ENCODE measurements at regions not wholly inside any gene's neighbourhood (a gene's known extent, or its start where the extent isn't known, plus 50 kb on each side); places are given as distances from the start of the nearest gene placed in this dataset.

GRCh38 chr6:138605958-138606357 is 106.7 kb upstream of the NHSL1 start:
- no peak for TF ChIP-seq CTCF (IDR thresholded peaks at IDR 0.05; ENCODE audit: insufficient read depth in 1 of 2, low read depth in 1 of 2, low read length in 1 of 2, severe bottlenecking in 1 of 2, unreplicated experiment in 1 of 2)
- Mint-ChIP-seq H3K4me1 (ENCODE audit: low read depth, unreplicated experiment) (peaks cover 6% of the 10 kb centered on the region), H3K27me3 (ENCODE audit: insufficient read depth, unreplicated experiment) (no peaks in the 10 kb centered on the region), H3K27ac (ENCODE audit: unreplicated experiment) (no peak overlapping the region), H3K36me3 (ENCODE audit: insufficient read depth, unreplicated experiment) (peaks cover 7% of the 10 kb centered on the region), H3K4me3 (ENCODE audit: unreplicated experiment) (no peak overlapping the region), H3K9me3 (ENCODE audit: unreplicated experiment) (no peaks in the 10 kb centered on the region)
- Histone ChIP-seq H3K9me3 (no peaks in the 10 kb centered on the region; the same call in 1 of the 2 replicates), H3K4me3 (ENCODE audit: low read depth, low read length) (no peak overlapping the region), H3K27me3 (replicated peaks; ENCODE audit: control insufficient read depth, insufficient read depth, low read length) (no peaks in the 10 kb centered on the region), H3K4me1 (no peaks in the 10 kb centered on the region; the same call in 1 of the 2 replicates), H3K36me3 (ENCODE audit: control insufficient read depth, insufficient read depth, low read length) (no peaks in the 10 kb centered on the region)
- CTCF ChIA-PET, result no interaction called here
- no peak for DNase-seq
- intact Hi-C loops (cut with micrococcal nuclease; ENCODE audit: unreplicated experiment), result no loop called here
- no TSS peak for BruUV-seq (replicated peaks)
- POLR2A ChIA-PET, result no interaction called here

- Mint-ChIP-seq H3K4me1 (ENCODE audit: low read depth, unreplicated experiment) (peaks cover 6% of the 10 kb centered on the region), H3K9me3 (ENCODE audit: unreplicated experiment) (no peaks in the 10 kb centered on the region), H3K27me3 (ENCODE audit: insufficient read depth, unreplicated experiment) (no peaks in the 10 kb centered on the region), H3K27ac (ENCODE audit: unreplicated experiment) (no peak overlapping the region), H3K4me3 (ENCODE audit: unreplicated experiment) (no peak overlapping the region), H3K36me3 (ENCODE audit: insufficient read depth, unreplicated experiment) (peaks cover 7% of the 10 kb centered on the region)
- intact Hi-C loops (cut with micrococcal nuclease; ENCODE audit: unreplicated experiment), result no loop called here
- no peaks in the 10 kb centered on the region for H3K27me3 ChIP-seq (replicated peaks; ENCODE audit: control insufficient read depth, insufficient read depth, low read length)
- TF ChIP-seq CTCF (IDR thresholded peaks at IDR 0.05; ENCODE audit: insufficient read depth in 1 of 2, low read depth in 1 of 2, low read length in 1 of 2, severe bottlenecking in 1 of 2, unreplicated experiment in 1 of 2), result no peak
- CTCF ChIA-PET, result no interaction called here
- no TSS peak for BruUV-seq (replicated peaks)
- H3K36me3 ChIP-seq (ENCODE audit: control insufficient read depth, insufficient read depth, low read length), result no peaks in the 10 kb centered on the region
- POLR2A ChIA-PET, result no interaction called here
- no peaks in the 10 kb centered on the region for H3K9me3 ChIP-seq
- DNase-seq, result no peak
- no peak overlapping the region for H3K4me3 ChIP-seq (ENCODE audit: low read depth, low read length)
- H3K4me1 ChIP-seq, result no peaks in the 10 kb centered on the region; the same call in 1 of the 2 replicates
Observed at GRCh38 chr6:138607478-138608433, 108.5 kb upstream of the NHSL1 start.

- H3K36me3 ChIP-seq (ENCODE audit: control insufficient read depth, insufficient read depth, low read length), result no peaks in the 10 kb centered on the region
- Mint-ChIP-seq H3K36me3 (ENCODE audit: insufficient read depth, unreplicated experiment) (peaks cover 7% of the 10 kb centered on the region), H3K27me3 (ENCODE audit: insufficient read depth, unreplicated experiment) (no peaks in the 10 kb centered on the region), H3K9me3 (ENCODE audit: unreplicated experiment) (no peaks in the 10 kb centered on the region), H3K4me1 (ENCODE audit: low read depth, unreplicated experiment) (peaks cover 6% of the 10 kb centered on the region), H3K27ac (ENCODE audit: unreplicated experiment) (no peak overlapping the region), H3K4me3 (ENCODE audit: unreplicated experiment) (no peak overlapping the region)
- no peak for DNase-seq
- H3K4me1 ChIP-seq, result no peaks in the 10 kb centered on the region; the same call in 1 of the 2 replicates
- CTCF ChIA-PET, result no interaction called here
- no TSS peak for BruUV-seq (replicated peaks)
- no peak for TF ChIP-seq CTCF (IDR thresholded peaks at IDR 0.05; ENCODE audit: insufficient read depth in 1 of 2, low read depth in 1 of 2, low read length in 1 of 2, severe bottlenecking in 1 of 2, unreplicated experiment in 1 of 2)
- no peaks in the 10 kb centered on the region for H3K27me3 ChIP-seq (replicated peaks; ENCODE audit: control insufficient read depth, insufficient read depth, low read length)
- POLR2A ChIA-PET, result interaction anchor here (0.6 kb wide), 1 partner anchor 94 kb away, joined by 7 read pairs; no protein-coding TSS in a partner anchor
- no peaks in the 10 kb centered on the region for H3K9me3 ChIP-seq
- intact Hi-C loops (cut with micrococcal nuclease; ENCODE audit: unreplicated experiment), result no loop called here
- H3K4me3 ChIP-seq (ENCODE audit: low read depth, low read length), result no peak overlapping the region
Observed at GRCh38 chr6:138608896-138609295, 109.6 kb upstream of the NHSL1 start.

Data from Caco-2 (cell line).